ENCODE measurements at regions not wholly inside any gene's neighbourhood (a gene's known extent, or its start where the extent isn't known, plus 50 kb on each side); places are given as distances from the start of the nearest gene placed in this dataset.
"Not testable (repeated sequence)": the region's sequence is repeated elsewhere in the genome, so short reads cannot be mapped to it uniquely, and the experiment has no call there.

GRCh38 chr9:42377530-42378417 is 194.3 kb downstream of the SPATA31A6 start:
- TF ChIP-seq, protein P1, sequence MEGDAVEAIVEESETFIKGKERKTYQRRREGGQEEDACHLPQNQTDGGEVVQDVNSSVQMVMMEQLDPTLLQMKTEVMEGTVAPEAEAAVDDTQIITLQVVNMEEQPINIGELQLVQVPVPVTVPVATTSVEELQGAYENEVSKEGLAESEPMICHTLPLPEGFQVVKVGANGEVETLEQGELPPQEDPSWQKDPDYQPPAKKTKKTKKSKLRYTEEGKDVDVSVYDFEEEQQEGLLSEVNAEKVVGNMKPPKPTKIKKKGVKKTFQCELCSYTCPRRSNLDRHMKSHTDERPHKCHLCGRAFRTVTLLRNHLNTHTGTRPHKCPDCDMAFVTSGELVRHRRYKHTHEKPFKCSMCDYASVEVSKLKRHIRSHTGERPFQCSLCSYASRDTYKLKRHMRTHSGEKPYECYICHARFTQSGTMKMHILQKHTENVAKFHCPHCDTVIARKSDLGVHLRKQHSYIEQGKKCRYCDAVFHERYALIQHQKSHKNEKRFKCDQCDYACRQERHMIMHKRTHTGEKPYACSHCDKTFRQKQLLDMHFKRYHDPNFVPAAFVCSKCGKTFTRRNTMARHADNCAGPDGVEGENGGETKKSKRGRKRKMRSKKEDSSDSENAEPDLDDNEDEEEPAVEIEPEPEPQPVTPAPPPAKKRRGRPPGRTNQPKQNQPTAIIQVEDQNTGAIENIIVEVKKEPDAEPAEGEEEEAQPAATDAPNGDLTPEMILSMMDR (IDR thresholded peaks at IDR 0.05): not testable (repeated sequence)
- not testable (repeated sequence) for TF ChIP-seq POLR2A (IDR thresholded peaks at IDR 0.05)

Measured in breast epithelium (tissue), 3 donors.